ENCODE measurements at regions not wholly inside any gene's neighbourhood (a gene's known extent, or its start where the extent isn't known, plus 50 kb on each side); places are given as distances from the start of the nearest gene placed in this dataset.
"Not testable (repeated sequence)": the region's sequence is repeated elsewhere in the genome, so short reads cannot be mapped to it uniquely, and the experiment has no call there.

DNA sequence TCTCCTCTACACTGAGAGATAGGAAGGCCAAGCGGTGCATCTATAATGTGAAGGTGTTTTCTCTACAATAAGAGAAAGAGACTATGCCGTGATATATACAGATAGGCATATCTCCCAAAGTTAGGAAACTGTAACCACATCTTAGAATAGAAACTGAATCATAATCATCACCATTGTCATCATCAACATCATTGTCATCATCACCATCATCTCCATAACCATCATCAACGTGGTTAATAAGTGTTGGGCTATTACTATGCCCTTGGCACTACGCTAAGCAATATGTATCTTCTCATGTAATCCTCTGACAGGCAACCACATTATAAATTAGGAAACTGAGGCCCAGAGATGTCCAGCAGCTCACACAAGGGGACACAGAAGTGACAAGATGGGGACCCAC lies 369.9 kb downstream of the ANAPC1 start:
- not testable (repeated sequence) for DNase-seq

DNA sequence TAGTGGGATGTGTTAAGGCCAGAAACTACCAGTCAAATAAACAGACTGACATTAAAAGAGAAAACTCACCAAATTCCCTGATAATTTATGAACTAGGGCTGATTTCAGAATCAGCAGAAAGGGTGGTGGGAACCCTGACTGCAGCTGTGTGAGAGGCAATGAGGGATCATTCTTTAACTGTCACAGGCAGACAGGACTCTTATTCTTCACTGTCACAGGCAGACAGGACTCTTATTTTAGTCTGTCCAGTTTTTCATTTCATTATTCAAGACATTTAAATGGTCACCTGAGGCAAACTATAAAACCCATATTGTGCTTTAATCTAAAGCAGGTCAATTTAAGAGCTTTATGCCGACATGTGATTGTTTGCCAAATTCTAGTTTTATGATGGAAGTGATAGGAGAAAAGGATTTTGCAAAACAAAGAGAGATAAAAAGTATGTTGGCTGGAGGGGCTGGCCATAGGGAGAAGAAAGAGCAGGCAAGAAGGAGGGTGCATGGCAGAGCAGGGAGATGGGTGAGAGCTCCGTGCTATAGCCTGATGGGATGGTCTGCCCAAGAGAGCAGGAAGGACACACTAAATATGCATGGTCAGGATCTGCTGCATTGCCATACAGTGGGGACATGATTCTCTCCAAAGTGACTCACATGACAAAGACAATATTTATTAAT lies 366.8 kb downstream of the ANAPC1 start:
- not testable (repeated sequence) for DNase-seq

DNA sequence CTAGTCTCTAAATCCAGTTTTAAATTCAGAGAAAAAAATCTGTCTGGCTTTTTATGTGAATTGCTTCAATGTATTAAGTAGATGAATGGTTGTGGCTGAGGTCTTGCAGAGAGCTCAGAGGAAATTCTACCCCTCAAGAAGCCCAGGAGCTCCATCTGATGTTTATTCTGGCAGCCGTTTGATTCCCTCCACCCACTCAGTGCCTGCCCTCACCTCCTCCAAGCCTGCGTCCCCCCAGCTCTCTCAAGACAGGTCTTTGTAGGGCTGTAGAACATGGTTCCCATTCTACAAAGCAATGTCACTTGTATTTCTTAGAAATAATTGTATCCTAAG lies 366.3 kb downstream of the ANAPC1 start:
- not testable (repeated sequence) for DNase-seq

DNA sequence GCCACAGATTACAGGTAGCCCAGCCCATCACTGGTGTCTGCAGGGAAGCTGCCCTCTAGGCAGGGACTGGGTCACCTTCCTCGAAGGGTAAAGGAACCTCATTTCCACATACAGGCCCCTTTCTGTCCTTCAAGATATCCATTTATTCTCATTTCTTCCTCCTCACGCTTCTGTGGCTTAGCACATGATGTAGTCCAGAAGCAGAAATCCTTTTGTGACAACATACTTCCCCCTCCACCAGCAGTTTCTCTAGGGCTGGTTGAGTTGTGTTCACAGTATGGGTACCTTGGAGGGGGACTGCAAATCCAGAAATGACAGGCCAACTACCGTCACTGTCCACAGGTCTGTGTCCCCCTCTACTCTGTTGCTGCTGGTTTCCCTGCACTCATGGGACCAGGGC lies 364.9 kb downstream of the ANAPC1 start:
- DNase-seq: no peak

- DNase-seq: no peak
These were observed 361.7 kb downstream of the ANAPC1 start for GRCh38 chr2:111522231-111522768.

DNA sequence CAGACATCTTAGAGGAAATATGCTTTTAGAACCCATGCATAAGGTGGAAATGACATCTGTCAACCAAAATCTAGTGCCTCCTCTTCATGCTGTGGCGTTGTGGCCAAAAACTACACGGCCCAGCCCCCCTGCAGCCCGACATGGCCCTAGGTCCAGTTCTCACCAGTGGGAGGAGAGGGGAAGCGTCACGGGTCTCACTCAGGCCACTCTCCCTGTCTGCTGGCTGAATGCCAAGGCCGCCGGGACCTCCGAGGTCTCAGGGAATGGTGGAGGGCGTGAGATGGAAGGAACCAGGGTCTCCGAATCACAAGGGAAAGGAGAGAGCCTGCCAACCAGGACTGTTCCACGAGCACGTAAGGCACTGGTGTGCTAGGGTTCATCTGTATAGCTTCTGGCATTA lies 361.0 kb downstream of the ANAPC1 start:
- DNase-seq: no peak

GRCh38 chr2:111525026-111525425 lies 359.0 kb downstream of the ANAPC1 start:
- not testable (repeated sequence) for DNase-seq

GRCh38 chr2:111526041-111526639 lies 357.9 kb downstream of the ANAPC1 start:
- DNase-seq: not testable (repeated sequence)

GRCh38 chr2:111527707-111528400 lies 356.1 kb downstream of the ANAPC1 start:
- not testable (repeated sequence) for DNase-seq

DNA sequence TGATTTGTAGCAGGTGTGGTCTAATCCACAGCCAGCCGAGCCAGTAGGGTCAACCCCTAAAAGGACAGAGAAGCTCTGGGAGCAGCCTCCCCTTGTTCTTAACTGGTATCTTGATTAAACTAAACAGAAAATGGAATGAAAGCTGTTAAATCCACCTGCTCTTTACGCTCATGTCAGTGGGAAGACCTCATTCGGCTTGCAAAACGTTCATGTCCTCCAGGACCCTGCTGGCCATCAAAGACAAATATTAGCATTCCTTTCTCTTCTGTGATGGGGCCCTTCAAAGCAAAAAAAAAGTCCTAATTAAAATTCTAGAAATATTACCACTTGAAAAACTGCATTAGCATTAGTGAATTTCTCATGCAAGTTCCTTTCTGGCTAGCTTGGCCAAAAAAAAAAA lies 355.0 kb downstream of the ANAPC1 start:
- DNase-seq: not testable (repeated sequence)

DNA sequence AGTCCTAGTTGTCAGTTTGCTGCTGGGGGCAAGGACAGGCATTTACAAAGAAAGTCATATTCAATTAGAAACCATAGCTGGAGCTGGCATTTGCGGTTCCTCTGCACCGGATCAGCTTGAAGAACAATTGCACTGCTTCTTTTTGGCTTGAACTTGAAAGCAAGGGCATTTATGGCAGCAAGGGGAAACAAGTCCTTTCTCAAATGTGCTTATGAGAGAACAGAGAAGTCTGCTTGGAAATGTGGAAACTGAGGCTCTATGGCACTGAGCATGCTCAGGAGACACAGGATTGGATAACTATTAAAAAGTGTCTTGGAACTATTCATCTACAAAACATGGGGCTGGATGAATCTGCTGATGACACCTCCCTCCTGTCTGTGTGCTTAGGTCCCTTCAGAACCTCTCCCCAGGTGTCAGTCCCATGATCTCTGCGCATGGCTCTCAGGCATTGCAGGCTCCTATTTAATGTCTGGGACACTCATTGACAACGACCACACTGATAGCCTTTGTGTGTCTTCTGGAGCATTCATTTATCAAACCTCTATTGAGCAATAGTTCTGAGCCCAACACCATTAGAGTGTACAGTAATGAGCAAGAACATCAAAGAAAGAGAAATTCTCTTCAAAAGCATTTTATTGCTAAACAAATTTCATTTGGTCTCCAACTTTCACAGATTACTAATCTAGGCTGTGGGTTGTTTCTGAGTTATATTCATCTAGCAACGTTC lies 353.6 kb downstream of the ANAPC1 start:
- DNase-seq: not testable (repeated sequence)

- not testable (repeated sequence) for DNase-seq
These were observed 351.1 kb downstream of the ANAPC1 start for GRCh38 chr2:111532682-111533556.

GRCh38 chr2:111533557-111534247 lies 350.3 kb downstream of the ANAPC1 start:
- DNase-seq: not testable (repeated sequence)

DNA sequence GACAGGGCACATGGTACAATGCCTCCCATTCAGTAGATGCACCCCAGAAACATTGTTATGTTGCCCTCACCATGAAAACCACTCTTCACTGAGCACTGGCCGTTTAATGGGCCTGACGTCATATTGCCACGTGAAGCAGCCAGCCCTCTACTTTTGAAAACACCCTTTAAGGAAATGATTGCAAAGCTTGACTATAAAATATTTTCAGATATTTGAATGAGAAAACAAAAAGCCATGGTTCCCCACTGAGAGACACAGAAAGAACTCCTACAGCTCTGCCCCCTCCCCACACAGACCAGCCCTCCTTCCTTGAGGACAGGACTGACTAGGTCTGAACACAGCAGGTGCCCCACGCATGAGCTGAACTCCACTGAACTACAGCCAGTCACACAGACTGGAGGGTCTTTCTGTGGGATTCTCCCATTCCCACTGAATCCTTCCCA lies 349.1 kb downstream of the ANAPC1 start:
- DNase-seq: no peak

DNA sequence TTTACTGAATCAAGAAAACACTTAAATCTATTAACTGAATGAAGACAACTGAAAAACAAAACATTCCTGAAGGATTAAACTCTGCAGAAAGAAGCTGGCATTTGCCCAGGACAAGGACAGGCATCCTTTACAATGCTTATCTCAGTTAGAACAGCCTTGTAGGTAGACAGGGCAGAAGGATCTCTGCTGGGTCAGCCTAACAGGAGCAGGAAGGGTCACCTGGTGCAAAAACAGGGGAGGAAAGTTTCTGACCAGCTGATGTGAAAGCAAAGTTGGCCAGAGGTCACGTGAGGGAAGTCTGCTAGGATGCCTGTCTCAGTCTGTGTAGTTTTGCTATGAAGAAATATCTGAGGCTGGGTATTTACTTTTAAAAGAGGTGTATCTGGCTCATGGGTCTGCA lies 348.6 kb downstream of the ANAPC1 start:
- no peak for DNase-seq

DNA sequence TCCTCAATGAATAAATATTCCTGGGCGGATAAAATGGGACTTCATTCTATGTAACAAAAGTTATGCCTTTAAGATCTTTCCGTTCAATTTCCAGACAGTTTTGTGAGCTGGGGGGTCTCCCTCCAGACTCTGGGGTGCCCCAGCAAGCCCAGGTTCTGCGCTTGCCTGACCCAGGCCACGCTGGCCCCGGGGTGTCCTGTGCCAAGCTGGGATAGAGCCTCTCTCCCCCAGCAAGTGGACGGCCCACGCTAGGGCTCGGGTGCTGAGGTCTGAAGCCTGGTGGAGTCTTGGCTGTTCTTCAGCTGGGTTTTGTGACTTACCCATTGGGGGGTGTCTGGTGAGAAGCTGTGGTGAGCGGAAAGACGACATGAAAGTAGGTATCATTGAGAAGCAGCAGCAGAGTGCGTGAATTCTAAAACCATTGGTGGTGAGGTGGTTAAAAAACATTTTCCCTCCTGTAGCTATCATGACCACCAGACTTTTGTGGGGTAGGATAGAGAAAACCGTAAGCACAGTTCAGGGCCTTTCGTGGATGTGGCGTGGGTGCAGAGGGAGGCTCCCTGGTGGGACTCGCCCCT lies 346.8 kb downstream of the ANAPC1 start:
- no peak for DNase-seq

GRCh38 chr2:111539991-111540390 lies 344.0 kb downstream of the ANAPC1 start:
- DNase-seq: not testable (repeated sequence)

- DNase-seq: not testable (repeated sequence)
These were observed 341.7 kb downstream of the ANAPC1 start for GRCh38 chr2:111542120-111542774.

- DNase-seq: not testable (repeated sequence)
These were observed 340.0 kb downstream of the ANAPC1 start for GRCh38 chr2:111544006-111544405.

GRCh38 chr2:111545723-111546431 lies 338.1 kb downstream of the ANAPC1 start:
- DNase-seq: not testable (repeated sequence)
